ENCODE measurements at regions not wholly inside any gene's neighbourhood (a gene's known extent, or its start where the extent isn't known, plus 50 kb on each side); places are given as distances from the start of the nearest gene placed in this dataset.

- no peak for DNase-seq (ENCODE audit: low read depth)
Observed at GRCh38 chr11:106216281-106216680, 138.8 kb downstream of the AASDHPPT start.

- no peak for DNase-seq (ENCODE audit: low read depth)
Observed at GRCh38 chr11:106217456-106217855, 140.0 kb downstream of the AASDHPPT start.

GRCh38 chr11:106218106-106218505 is 140.6 kb downstream of the AASDHPPT start:
- no peak for DNase-seq (ENCODE audit: low read depth)

GRCh38 chr11:106222626-106223025 is 145.2 kb downstream of the AASDHPPT start:
- peak; percentile 3 for DNase-seq (ENCODE audit: low read depth)

DNA sequence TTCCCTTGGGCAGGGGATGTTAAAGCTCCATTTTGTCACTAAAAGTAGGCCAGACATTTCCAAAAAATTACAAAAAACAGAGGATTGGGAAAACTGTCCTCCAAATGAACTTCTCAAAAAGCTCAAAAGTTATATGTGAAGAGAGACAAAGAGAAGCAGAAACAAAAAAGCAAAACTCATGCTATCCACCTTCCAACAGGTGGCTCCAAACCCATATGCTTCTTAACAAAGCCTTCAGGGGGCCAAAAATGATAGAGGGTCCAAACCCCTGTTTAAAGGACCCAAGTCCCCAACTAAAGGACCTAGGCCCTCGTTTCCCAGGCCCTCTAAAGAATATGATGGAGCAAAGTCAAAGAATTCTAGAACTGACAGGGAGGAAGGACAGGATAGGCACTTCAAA is 146.7 kb downstream of the AASDHPPT start:
- DNase-seq (ENCODE audit: low read depth) = no peak

DNA sequence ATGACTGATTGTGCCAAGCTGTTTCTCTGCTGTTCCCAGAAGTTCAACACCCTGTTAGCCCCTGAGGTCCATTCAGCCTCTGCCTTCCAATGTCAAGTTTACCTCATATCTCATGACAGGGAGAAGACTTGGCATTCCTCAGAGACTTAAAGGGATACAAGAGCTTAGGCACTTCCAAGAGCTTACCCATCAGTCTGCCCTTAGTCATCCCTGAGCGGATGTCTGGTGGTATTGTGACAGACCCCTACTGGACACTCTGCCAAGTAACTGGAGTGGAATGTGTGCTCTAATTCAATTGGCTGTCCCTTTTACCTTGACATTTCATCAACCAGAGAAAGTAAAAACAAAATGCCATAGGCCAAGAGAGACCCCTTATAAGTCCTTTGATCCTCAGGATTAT is 151.5 kb downstream of the AASDHPPT start:
- peak; percentile 88 for DNase-seq (ENCODE audit: low read depth)

DNA sequence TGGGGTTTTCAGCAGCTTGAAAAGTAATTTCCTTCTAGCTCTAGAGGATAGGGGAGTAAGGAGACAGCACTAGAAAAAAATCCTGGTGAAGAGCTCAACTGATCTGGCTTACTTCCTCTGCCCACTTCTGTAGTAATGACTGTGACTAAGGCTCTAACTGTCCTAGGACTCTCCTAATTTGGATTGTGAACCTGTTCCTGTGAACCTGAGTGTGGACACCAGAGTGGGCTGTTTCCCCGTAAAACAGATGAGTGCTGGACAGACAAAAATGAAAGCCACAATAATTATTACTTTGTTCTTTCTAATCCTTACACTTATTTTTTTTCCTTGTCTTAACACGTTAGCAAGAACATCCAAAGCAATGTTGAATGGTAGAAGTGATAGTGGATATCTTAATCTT is 154.1 kb downstream of the AASDHPPT start:
- no peak for DNase-seq (ENCODE audit: low read depth)

DNA sequence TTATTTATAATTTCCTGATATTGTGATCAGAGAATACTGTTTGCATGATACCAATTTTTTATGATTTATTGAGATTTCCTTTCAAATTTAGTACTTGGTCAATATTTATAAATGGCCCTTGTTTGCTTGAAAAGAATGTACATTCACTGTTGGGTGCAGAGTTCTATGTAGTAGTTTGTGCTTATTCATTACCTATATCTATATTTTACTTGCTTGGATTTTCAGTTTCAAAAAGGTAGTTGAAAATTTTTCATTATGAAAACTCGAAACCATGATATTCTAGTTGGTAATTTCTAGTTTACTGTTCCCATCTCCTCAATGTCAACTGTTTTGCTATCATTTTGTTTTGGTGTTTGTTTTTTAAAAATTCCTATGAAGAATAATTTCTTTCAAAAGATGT is 155.7 kb downstream of the AASDHPPT start:
- DNase-seq (ENCODE audit: low read depth) = no peak

DNA sequence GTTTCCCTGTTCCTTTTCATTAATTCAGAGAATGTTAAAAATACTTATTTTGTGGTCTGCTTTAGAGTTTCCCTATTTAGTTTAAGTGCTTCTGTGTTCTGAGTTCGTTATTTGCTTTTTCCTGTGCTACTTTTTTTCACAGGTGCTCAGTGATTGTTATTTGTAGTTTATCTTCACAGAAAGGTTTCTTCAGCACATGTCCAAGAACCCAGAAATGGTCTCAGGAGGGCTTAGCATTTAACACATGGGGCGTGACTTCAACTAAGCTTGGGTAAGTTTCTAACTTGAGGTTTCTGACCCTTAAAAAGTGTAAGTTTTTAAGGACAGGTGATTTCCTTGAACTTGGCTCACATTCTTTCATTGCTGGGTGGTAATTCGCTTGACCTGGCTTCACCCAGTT is 157.3 kb downstream of the AASDHPPT start:
- DNase-seq (ENCODE audit: low read depth) = no peak

- no peak for DNase-seq (ENCODE audit: low read depth)
Observed at GRCh38 chr11:106236295-106236694, 158.8 kb downstream of the AASDHPPT start.

- peak; percentile 42 for DNase-seq (ENCODE audit: low read depth)
Observed at GRCh38 chr11:106238704-106239360, 161.4 kb downstream of the AASDHPPT start.

DNA sequence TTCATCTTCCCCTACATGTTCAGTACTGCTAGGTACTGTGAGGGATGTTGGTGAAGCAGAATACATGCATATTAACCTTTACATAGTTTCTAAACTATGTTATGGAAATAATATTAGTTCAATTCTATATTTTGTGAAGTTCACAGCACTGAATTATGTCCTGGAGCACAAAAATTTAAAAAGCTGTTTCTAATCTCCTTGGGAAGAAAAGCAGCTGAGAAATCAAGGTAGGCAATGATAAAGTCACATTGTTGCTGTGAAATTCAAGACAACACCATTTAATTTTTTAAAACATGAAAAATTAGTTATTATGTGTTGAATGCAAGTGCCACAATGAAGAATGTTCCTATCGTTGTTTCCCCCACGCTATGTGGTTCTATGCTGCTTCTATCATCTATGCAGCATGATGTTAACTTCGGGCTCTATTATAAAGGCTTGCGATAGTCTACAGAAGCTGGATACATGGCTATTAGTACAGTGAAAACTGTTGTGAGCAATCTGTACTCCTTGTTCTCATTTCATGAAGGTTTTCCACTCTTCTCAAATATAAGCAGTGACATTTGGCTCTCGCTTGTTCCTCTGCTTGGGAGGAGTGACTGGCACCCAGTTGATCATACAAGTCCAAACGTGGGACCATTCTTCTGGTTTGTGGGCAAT is 164.3 kb downstream of the AASDHPPT start:
- DNase-seq (ENCODE audit: low read depth) = no peak

GRCh38 chr11:106242718-106243415 is 165.4 kb downstream of the AASDHPPT start:
- DNase-seq (ENCODE audit: low read depth) = peak; percentile 78

DNA sequence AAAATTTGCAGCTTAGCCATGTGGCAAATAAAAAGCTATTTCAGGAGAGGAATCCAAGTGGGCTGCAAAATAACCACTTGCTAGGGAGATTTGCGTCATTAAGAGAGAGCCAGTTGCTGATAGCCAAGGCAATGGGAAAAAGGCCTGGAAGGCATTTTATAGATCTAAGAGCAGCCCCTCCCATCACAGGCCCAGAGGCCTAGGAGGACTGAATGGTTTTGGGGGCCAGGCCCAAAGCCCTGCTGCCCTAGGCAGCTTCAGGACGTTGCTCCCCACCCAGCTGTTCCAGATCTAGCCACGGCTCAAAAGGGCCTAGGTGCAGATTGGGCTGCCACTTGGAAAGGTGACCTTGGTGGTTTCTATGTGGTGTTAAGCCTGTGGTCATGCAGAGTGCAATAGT is 169.0 kb downstream of the AASDHPPT start:
- DNase-seq (ENCODE audit: low read depth) = no peak

DNA sequence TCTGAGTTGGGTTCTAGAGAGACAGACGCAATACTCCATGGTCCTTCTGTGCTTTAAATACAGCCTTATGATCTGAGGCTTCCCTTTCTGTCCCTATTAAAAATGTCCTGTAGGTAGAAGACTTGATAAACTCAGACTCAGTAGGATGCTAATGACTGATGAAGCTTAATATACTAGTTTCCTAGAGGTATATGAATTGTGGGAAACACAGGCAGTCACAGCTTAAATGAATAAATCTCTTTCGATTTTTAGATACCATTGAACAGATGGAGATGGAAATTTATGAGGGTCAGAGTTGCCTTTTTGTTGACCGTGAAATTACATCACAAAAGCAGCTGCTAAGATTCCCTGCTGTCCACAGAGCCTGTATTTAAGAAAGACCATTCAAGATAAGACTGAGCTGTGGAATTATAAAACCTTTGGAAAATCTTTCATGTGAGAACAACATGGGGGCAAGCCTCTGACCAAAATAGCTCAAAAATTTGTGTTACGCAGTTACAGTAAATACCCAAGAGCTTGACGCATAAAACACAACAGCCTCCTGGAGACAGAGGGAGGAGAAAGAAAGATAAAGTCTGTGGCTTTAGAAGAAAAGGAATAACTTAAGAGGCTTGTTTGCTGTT is 172.3 kb downstream of the AASDHPPT start:
- peak; percentile 96 for DNase-seq (ENCODE audit: low read depth)

GRCh38 chr11:106262852-106263251 is 185.4 kb downstream of the AASDHPPT start:
- DNase-seq (ENCODE audit: low read depth) = no peak

DNA sequence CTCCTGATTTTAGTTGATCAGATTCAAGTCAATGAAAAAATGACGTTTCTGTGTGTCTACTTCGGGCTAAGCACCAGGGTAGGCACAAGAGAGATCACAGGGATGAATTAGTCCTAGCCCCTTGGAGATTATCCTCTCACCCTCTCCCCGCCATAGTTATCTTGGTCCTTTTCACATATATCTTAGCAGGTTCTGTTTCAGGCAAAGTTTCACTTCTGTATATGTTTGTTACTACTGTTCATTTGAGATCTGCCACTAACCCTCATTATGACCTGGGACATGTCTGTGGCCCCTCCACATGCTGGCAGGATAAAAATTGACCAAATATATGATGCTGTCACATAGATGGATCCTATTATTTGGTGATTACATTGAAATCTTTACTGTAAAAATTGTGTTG is 186.1 kb downstream of the AASDHPPT start:
- DNase-seq (ENCODE audit: low read depth) = no peak

GRCh38 chr11:106271086-106271485 is 193.6 kb downstream of the AASDHPPT start:
- DNase-seq (ENCODE audit: low read depth) = no peak

DNA sequence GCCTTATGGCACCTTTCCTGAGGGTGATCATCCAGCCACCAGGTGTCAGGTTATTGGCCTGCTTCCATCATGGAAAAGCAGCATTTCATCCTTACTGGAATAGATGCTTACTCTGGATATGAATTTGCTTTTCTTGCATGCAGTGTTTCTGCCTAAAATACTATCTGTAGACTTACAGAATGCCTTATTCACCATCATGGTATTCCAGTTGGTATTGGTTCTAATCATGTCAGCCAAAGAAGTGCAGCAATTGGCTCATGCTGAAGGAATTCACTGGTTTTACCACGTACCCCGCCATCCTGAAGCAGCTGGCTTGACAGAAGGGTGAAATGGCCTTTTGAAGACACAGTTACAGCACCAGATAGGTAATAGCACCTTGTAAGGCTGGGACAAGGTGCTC is 194.2 kb downstream of the AASDHPPT start:
- DNase-seq (ENCODE audit: low read depth) = no peak

- no peak for DNase-seq (ENCODE audit: low read depth)
Observed at GRCh38 chr11:106275151-106275550, 197.7 kb downstream of the AASDHPPT start.

GRCh38 chr11:106276126-106276525 is 198.7 kb downstream of the AASDHPPT start:
- DNase-seq (ENCODE audit: low read depth) = peak; percentile 15

- no peak for DNase-seq (ENCODE audit: low read depth)
Observed at GRCh38 chr11:106276859-106277436, 199.5 kb downstream of the AASDHPPT start.

GRCh38 chr11:106277484-106277883 is 200.0 kb downstream of the AASDHPPT start:
- no peak for DNase-seq (ENCODE audit: low read depth)

Measured in amniotic epithelial cell (primary cell).